GM23338 (cell line): ENCODE measurements at regions not wholly inside any gene's neighbourhood (a gene's known extent, or its start where the extent isn't known, plus 50 kb on each side); places are given as distances from the start of the nearest gene placed in this dataset.
A peak's percentile ranks its signal among the peaks of the same experiment; 100 is the strongest.

ENCODE experiments used
- ATAC-seq: fragments of 200-7000 bp; cut with Tn5 transposase; 3 replicates; pipeline ENCODE4 v1.9.1; 2020
- DNase-seq: peaks from one replicate; pipeline ENCODE4 v3.0.0-alpha.2; 2015; ENCODE audit warnings: low spot score
- H2AFZ ChIP-seq: fragments of 200-600 bp; sonication (generic); 2 replicates; pipeline ENCODE4 v1.8.0; 2016; ENCODE audit warnings: antibody characterized with exemption, mild to moderate bottlenecking, moderate library complexity
- H3F3A ChIP-seq: fragments of 200-600 bp; sonication (generic); replicated peaks from 2 replicates; pipeline ENCODE4 v1.8.0; 2017; ENCODE audit warnings: antibody characterized with exemption, mixed run types, low read depth
- H3K27ac ChIP-seq: fragments of 200-600 bp; sonication (generic); 2 replicates; pipeline ENCODE4 v1.6.1; 2016; ENCODE audit warnings: low read depth
- H3K27me3 ChIP-seq: fragments of 200-600 bp; sonication (generic); 2 replicates; pipeline ENCODE4 v1.8.0; 2016; ENCODE audit warnings: mild to moderate bottlenecking, mixed run types, moderate library complexity; ENCODE audit not compliant: insufficient read depth
- H3K36me3 ChIP-seq: fragments of 200-600 bp; sonication (generic); 2 replicates; pipeline ENCODE4 v1.8.0; 2016; ENCODE audit warnings: mild to moderate bottlenecking; ENCODE audit not compliant: insufficient read depth
- H3K4me1 ChIP-seq: fragments of 200-600 bp; sonication (generic); 2 replicates; pipeline ENCODE4 v1.8.0; 2016; ENCODE audit warnings: mild to moderate bottlenecking, moderate library complexity; ENCODE audit not compliant: insufficient read depth
- H3K4me2 ChIP-seq: fragments of 200-600 bp; sonication (generic); 2 replicates; pipeline ENCODE4 v1.7.1; 2017; ENCODE audit warnings: mixed run types
- H3K4me3 ChIP-seq: fragments of 200-600 bp; sonication (generic); 2 replicates; pipeline ENCODE4 v1.6.1; 2016; ENCODE audit warnings: mixed run types
- H3K79me2 ChIP-seq: fragments of 200-600 bp; sonication (generic); replicated peaks from 2 replicates; pipeline ENCODE4 v1.8.0; 2017; ENCODE audit warnings: mild to moderate bottlenecking; ENCODE audit not compliant: insufficient read depth
- H3K9me2 ChIP-seq: fragments of 200-600 bp; sonication (generic); 2 replicates; pipeline ENCODE4 v1.8.0; 2017; ENCODE audit not compliant: insufficient read depth
- H4K20me1 ChIP-seq: fragments of 200-600 bp; sonication (generic); replicated peaks from 2 replicates; pipeline ENCODE4 v1.8.0; 2017; ENCODE audit warnings: mild to moderate bottlenecking; ENCODE audit not compliant: insufficient read depth
- H3K27ac Mint-ChIP-seq: 2 replicates; pipeline ENCODE4 v1.8.0; 2020; ENCODE audit warnings: inconsistent platforms, mild to moderate bottlenecking, moderate library complexity, mixed read lengths
- H3K27me3 Mint-ChIP-seq: 3 replicates; pipeline ENCODE4 v1.8.0; 2022; ENCODE audit warnings: low read depth, mild to moderate bottlenecking, moderate library complexity, mixed read lengths, inconsistent platforms; ENCODE audit not compliant: insufficient read depth, poor library complexity
- H3K36me3 Mint-ChIP-seq: 3 replicates; pipeline ENCODE4 v1.8.0; 2021; ENCODE audit warnings: low read depth, mild to moderate bottlenecking, inconsistent platforms, moderate library complexity, mixed read lengths
- H3K4me1 Mint-ChIP-seq: 3 replicates; pipeline ENCODE4 v1.8.0; 2020; ENCODE audit warnings: mild to moderate bottlenecking, inconsistent platforms, mixed read lengths
- H3K4me3 Mint-ChIP-seq: 3 replicates; pipeline ENCODE4 v1.8.0; 2021; ENCODE audit warnings: moderate library complexity, mild to moderate bottlenecking, inconsistent platforms, mixed read lengths
- H3K9me3 Mint-ChIP-seq: 3 replicates; pipeline ENCODE4 v1.8.0; 2020; ENCODE audit warnings: moderate library complexity, mild to moderate bottlenecking, inconsistent platforms, mixed read lengths
- CREB1 ChIP-seq: fragments of 250-450 bp; sonication (Bioruptor Pico); IDR thresholded peaks from 2 replicates; pipeline ENCODE4 v1.5.0; 2020; ENCODE audit warnings: low read depth, mild to moderate bottlenecking, moderate library complexity
- CTCF ChIP-seq, 2 experiments: fragments of 200-600 bp in 1 of 2; sonication (generic) in 1 of 2; conservative IDR thresholded peaks; 2 replicates each; pipeline versions ENCODE4 v1.5.1 to v1.6.1; 2016 to 2017; ENCODE audit warnings: antibody characterized with exemption in 2 of 2, low read depth in 2 of 2, mild to moderate bottlenecking in 2 of 2, moderate library complexity in 1 of 2
- EZH2phosphoT487 ChIP-seq: fragments of 200-600 bp; sonication (generic); IDR thresholded peaks from one replicate; pipeline ENCODE4 v1.8.1; 2018; ENCODE audit warnings: antibody characterized with exemption; ENCODE audit not compliant: unreplicated experiment
- JUNB ChIP-seq: IDR thresholded peaks from one replicate; pipeline ENCODE4 v1.6.1; 2016; ENCODE audit warnings: antibody characterized with exemption; ENCODE audit not compliant: unreplicated experiment
- NANOG ChIP-seq: IDR thresholded peaks from 2 replicates; pipeline ENCODE4 v1.6.1; 2016; ENCODE audit warnings: antibody characterized with exemption, borderline replicate concordance
- POLR2AphosphoS5 ChIP-seq: IDR thresholded peaks from 2 replicates; pipeline ENCODE4 v1.6.1; 2016; ENCODE audit warnings: antibody characterized with exemption, low read depth
- REST ChIP-seq: IDR thresholded peaks from one replicate; pipeline ENCODE4 v1.6.1; 2018; ENCODE audit warnings: antibody characterized with exemption; ENCODE audit not compliant: unreplicated experiment
- STAT1 ChIP-seq: IDR thresholded peaks from one replicate; pipeline ENCODE4 v1.6.1; 2016; ENCODE audit warnings: antibody characterized with exemption; ENCODE audit not compliant: unreplicated experiment
- ZNF462 ChIP-seq: fragments of 250-450 bp; sonication (Bioruptor Pico); IDR thresholded peaks from 2 replicates; pipeline ENCODE4 v1.5.0; 2020; ENCODE audit warnings: mild to moderate bottlenecking, moderate library complexity

DNA sequence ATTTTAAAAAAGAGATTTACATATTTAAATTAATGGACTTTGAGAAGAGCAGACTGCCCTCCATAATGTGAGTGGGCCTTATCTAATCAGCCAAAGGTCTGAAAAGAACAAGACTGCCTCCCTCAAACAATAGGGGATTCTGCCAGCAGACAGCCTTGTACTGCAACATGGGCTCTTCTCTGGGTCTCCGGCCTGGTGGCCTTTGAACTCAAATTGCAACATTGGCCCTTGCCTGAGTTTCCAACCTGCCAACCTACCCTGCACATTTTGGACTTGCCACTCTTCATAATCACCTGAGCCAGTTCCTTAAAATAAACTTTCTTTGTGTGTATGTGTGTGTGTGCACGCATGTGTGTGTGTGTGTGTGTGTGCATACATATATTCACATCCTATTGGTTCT, 90.8 kb upstream of the OTUD4 start:
- peak overlapping the region; percentile 42; the same call in 1 of the 2 replicates for H3K27ac Mint-ChIP-seq
- TF ChIP-seq STAT1 (no peak), CTCF (conservative IDR thresholded peaks at IDR 0.05; ENCODE audit: low read depth in 2 of 2) (no peak), POLR2AphosphoS5 (no peak), ZNF462 (no peak), JUNB (no peak), NANOG (no peak), EZH2phosphoT487 (no peak), CREB1 (CRISPR knock-in tag) (no peak), REST (no peak)
- H3K27me3 Mint-ChIP-seq: no peaks in the 10 kb centered on the region
- no peak overlapping the region for H3K4me3 Mint-ChIP-seq
- Histone ChIP-seq H3K79me2 (no peaks in the 10 kb centered on the region), H3K27ac (no peak overlapping the region), H4K20me1 (no peaks in the 10 kb centered on the region), H3K36me3 (no peaks in the 10 kb centered on the region), H3F3A (no peaks in the 10 kb centered on the region), H3K4me3 (no peak overlapping the region), H3K4me2 (no peak overlapping the region), H3K27me3 (no peaks in the 10 kb centered on the region), H3K4me1 (no peaks in the 10 kb centered on the region), H2AFZ (no peak overlapping the region), H3K9me2 (0 out of 2 replicates have a peak, but pooled peaks cover 2% of the 10 kb centered on the region)
- no peaks in the 10 kb centered on the region for H3K9me3 Mint-ChIP-seq
- DNase-seq: no peak
- no peaks in the 10 kb centered on the region for H3K36me3 Mint-ChIP-seq
- no peak for ATAC-seq
- H3K4me1 Mint-ChIP-seq: no peaks in the 10 kb centered on the region
